Hepatocyte (in vitro differentiated cells): ENCODE measurements at regions not wholly inside any gene's neighbourhood (a gene's known extent, or its start where the extent isn't known, plus 50 kb on each side); places are given as distances from the start of the nearest gene placed in this dataset.

Source experiments
- DNase-seq: peaks from one replicate; pipeline ENCODE4 v3.0.0-alpha.2; 2016; ENCODE audit warnings: low spot score
- H2AFZ ChIP-seq: fragments of 200-600 bp; sonication (generic); 2 replicates; pipeline ENCODE4 v1.6.0; 2016; ENCODE audit warnings: antibody characterized with exemption, mild to moderate bottlenecking
- H3K27ac ChIP-seq: fragments of 200-600 bp; sonication (generic); 2 replicates; pipeline ENCODE4 v1.5.1; 2016; ENCODE audit warnings: mild to moderate bottlenecking
- H3K27me3 ChIP-seq: fragments of 200-600 bp; sonication (generic); 2 replicates; pipeline ENCODE4 v1.6.1; 2016
- H3K36me3 ChIP-seq: fragments of 200-600 bp; sonication (generic); replicated peaks from 2 replicates; pipeline ENCODE4 v1.5.1; 2016; ENCODE audit warnings: low read depth; ENCODE audit not compliant: insufficient read depth
- H3K4me1 ChIP-seq: fragments of 200-600 bp; sonication (generic); 2 replicates; pipeline ENCODE4 v1.5.1; 2016; ENCODE audit warnings: mild to moderate bottlenecking, moderate library complexity; ENCODE audit not compliant: insufficient read depth
- H3K4me2 ChIP-seq: fragments of 200-600 bp; sonication (generic); 2 replicates; pipeline ENCODE4 v1.6.0; 2016
- H3K4me3 ChIP-seq: fragments of 200-600 bp; sonication (generic); 2 replicates; pipeline ENCODE4 v1.5.1; 2016; ENCODE audit warnings: mild to moderate bottlenecking
- H3K79me2 ChIP-seq: fragments of 200-600 bp; sonication (generic); 2 replicates; pipeline ENCODE4 v1.6.0; 2017; ENCODE audit warnings: mild to moderate bottlenecking
- H3K9me2 ChIP-seq: fragments of 200-600 bp; sonication (generic); replicated peaks from 2 replicates; pipeline ENCODE4 v1.6.0; 2017; ENCODE audit warnings: mild to moderate bottlenecking; ENCODE audit not compliant: insufficient read depth
- H3K9me3 ChIP-seq: fragments of 200-600 bp; sonication (generic); 2 replicates; pipeline ENCODE4 v1.5.1; 2016; ENCODE audit warnings: low read depth, mild to moderate bottlenecking
- H4K20me1 ChIP-seq: fragments of 200-600 bp; sonication (generic); 2 replicates; pipeline ENCODE4 v1.6.0; 2016; ENCODE audit warnings: mild to moderate bottlenecking; ENCODE audit not compliant: insufficient read depth, poor library complexity, severe bottlenecking
- CTCF ChIP-seq: fragments of 200-600 bp; sonication (generic); IDR thresholded peaks from 2 replicates; pipeline ENCODE4 v1.5.1; 2016; ENCODE audit warnings: antibody characterized with exemption, mild to moderate bottlenecking; ENCODE audit not compliant: poor library complexity
- EZH2 ChIP-seq: fragments of 200-600 bp; sonication (generic); IDR thresholded peaks from 2 replicates; pipeline ENCODE4 v1.6.1; 2016; ENCODE audit warnings: antibody characterized with exemption, mild to moderate bottlenecking, borderline replicate concordance
- EZH2phosphoT487 ChIP-seq: fragments of 200-600 bp; sonication (generic); IDR thresholded peaks from one replicate; pipeline ENCODE4 v1.6.1; 2018; ENCODE audit warnings: antibody characterized with exemption, mild to moderate bottlenecking, low read depth, moderate library complexity; ENCODE audit not compliant: unreplicated experiment, severe bottlenecking
- WGBS: methylation state at CpG from one replicate; pipeline ENCODE4 v1.1.6; 2016; ENCODE audit warnings: low lambda C conversion rate; ENCODE audit errors: missing lambda C conversion rate; 5-methylcytosine and 5-hydroxymethylcytosine counted together

DNA sequence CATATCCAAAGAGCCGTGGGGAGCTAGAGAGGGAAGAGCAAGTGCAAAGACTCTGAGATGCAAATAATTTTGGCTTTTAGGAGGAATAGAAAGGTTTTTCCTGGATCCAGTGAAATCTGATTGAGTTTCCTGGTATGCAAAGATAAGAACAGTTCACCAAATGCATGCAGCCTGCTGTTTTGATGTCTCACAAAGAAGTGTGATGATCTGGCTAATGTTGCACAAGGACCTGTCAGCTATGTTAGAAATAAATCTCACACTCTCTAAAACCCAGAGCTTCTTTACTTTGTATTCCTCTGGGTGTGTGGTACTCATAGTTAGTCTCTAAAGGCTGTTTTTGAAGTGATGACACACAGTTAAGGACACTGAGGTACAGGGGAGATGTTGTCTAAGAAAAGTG, 321.4 kb downstream of the AACS start:
- Histone ChIP-seq H3K4me1 (peaks cover 15% of the 10 kb centered on the region), H3K9me3 (no peaks in the 10 kb centered on the region), H3K36me3 (no peaks in the 10 kb centered on the region), H3K27ac (peak overlapping the region; percentile 30), H3K27me3 (no peaks in the 10 kb centered on the region), H3K9me2 (peaks cover 4% of the 10 kb centered on the region), H3K79me2 (no peaks in the 10 kb centered on the region), H2AFZ (no peak overlapping the region), H3K4me3 (no peak overlapping the region), H3K4me2 (peak overlapping the region; percentile 57), H4K20me1 (no peaks in the 10 kb centered on the region)
- WGBS: 47% methylated on average over 1 of the region's 1 CpG
- no peak for DNase-seq
- TF ChIP-seq EZH2phosphoT487: no peak
- no peak for TF ChIP-seq CTCF
- TF ChIP-seq EZH2: no peak

GRCh38 chr12:125387206-125387605, 322.0 kb downstream of the AACS start:
- H3K27ac ChIP-seq: peak overlapping the region; percentile 78
- H3K4me2 ChIP-seq: peak overlapping the region; percentile 57
- H3K79me2 ChIP-seq: no peaks in the 10 kb centered on the region
- no peaks in the 10 kb centered on the region for H3K36me3 ChIP-seq
- TF ChIP-seq EZH2: no peak
- no peak for TF ChIP-seq CTCF
- no peak for TF ChIP-seq EZH2phosphoT487
- peak; percentile 35 for DNase-seq
- no peak overlapping the region for H3K4me3 ChIP-seq
- H3K27me3 ChIP-seq: no peaks in the 10 kb centered on the region
- H3K9me3 ChIP-seq: no peaks in the 10 kb centered on the region
- peaks cover 4% of the 10 kb centered on the region for H3K9me2 ChIP-seq
- H3K4me1 ChIP-seq: peaks cover 15% of the 10 kb centered on the region
- no peaks in the 10 kb centered on the region for H4K20me1 ChIP-seq
- H2AFZ ChIP-seq: no peak overlapping the region

GRCh38 chr12:125389061-125389697, 323.9 kb downstream of the AACS start:
- no peak overlapping the region for H3K4me2 ChIP-seq
- no peaks in the 10 kb centered on the region for H3K36me3 ChIP-seq
- H3K79me2 ChIP-seq: no peaks in the 10 kb centered on the region
- H3K9me2 ChIP-seq: no peaks in the 10 kb centered on the region
- no peaks in the 10 kb centered on the region for H3K27me3 ChIP-seq
- H3K9me3 ChIP-seq: no peaks in the 10 kb centered on the region
- H2AFZ ChIP-seq: no peak overlapping the region
- H4K20me1 ChIP-seq: no peaks in the 10 kb centered on the region
- H3K4me3 ChIP-seq: no peak overlapping the region
- TF ChIP-seq EZH2phosphoT487 (no peak), EZH2 (no peak), CTCF (no peak)
- H3K4me1 ChIP-seq: peaks cover 15% of the 10 kb centered on the region
- H3K27ac ChIP-seq: no peak overlapping the region
- no peak for DNase-seq

DNA sequence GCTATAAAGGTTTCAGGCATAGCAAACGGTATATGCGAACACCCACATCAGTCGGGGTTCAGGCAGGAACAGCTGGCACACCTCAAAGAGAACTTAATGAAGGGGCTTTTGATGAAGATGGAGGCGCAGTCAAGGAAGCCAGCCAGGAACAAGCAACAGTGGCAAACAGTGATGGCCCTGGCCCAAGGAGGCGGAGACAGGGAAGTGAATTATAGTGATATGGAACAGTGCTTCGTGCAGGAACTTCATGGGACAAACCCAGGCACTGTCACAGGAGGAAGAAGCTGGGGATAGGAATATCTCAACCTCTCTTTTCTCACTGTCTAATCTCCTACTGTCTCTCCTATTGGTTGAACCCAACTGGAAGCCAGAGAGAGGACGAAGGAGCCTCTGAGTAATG, 328.3 kb downstream of the AACS start:
- H2AFZ ChIP-seq: no peak overlapping the region

More for the DNA sequence above, 328.3 kb downstream of the AACS start:
- Histone ChIP-seq H3K4me2 (no peak overlapping the region), H3K9me3 (no peaks in the 10 kb centered on the region), H3K9me2 (no peaks in the 10 kb centered on the region), H3K4me1 (no peaks in the 10 kb centered on the region), H3K36me3 (no peaks in the 10 kb centered on the region), H3K27ac (no peak overlapping the region), H3K79me2 (no peaks in the 10 kb centered on the region), H3K4me3 (no peak overlapping the region), H4K20me1 (no peaks in the 10 kb centered on the region), H3K27me3 (no peaks in the 10 kb centered on the region)
- no peak for DNase-seq
- 96% methylated on average over 7 of the region's 7 CpGs for WGBS
- no peak for TF ChIP-seq EZH2
- TF ChIP-seq EZH2phosphoT487: no peak
- no peak for TF ChIP-seq CTCF
